Activated CD4-positive, alpha-beta T cell treated with anti-CD3 and anti-CD28 coated beads, Interleukin-2, amount 10 ng/mL, durations not matched to agents 24 days and 14 days (primary cell): ENCODE measurements at regions not wholly inside any gene's neighbourhood (a gene's known extent, or its start where the extent isn't known, plus 50 kb on each side); places are given as distances from the start of the nearest gene placed in this dataset.
"Not testable (repeated sequence)": the region's sequence is repeated elsewhere in the genome, so short reads cannot be mapped to it uniquely, and the experiment has no call there.

Experiments used
- DNase-seq: peaks from one replicate; pipeline ENCODE4 v3.0.0; 2022
- H3K27ac Mint-ChIP-seq: one replicate; pipeline ENCODE4 v1.8.0; 2022; ENCODE audit warnings: mild to moderate bottlenecking, mixed read lengths
- H3K27me3 Mint-ChIP-seq: one replicate; pipeline ENCODE4 v1.8.0; 2022; ENCODE audit warnings: mixed read lengths
- H3K36me3 Mint-ChIP-seq: one replicate; pipeline ENCODE4 v1.8.0; 2022; ENCODE audit warnings: low read depth, mild to moderate bottlenecking, mixed read lengths
- H3K4me1 Mint-ChIP-seq: one replicate; pipeline ENCODE4 v1.8.0; 2021; ENCODE audit warnings: mixed read lengths
- H3K4me3 Mint-ChIP-seq: one replicate; pipeline ENCODE4 v1.8.0; 2022; ENCODE audit warnings: mild to moderate bottlenecking, moderate library complexity, mixed read lengths
- H3K9me3 Mint-ChIP-seq: one replicate; pipeline ENCODE4 v1.8.0; 2021; ENCODE audit warnings: mixed read lengths
- intact Hi-C: fragments of 100-400 bp; cut with micrococcal nuclease; formaldehyde crosslinking; loops from one replicate; pipeline ENCODE4 v1.15.1; 2023

DNA sequence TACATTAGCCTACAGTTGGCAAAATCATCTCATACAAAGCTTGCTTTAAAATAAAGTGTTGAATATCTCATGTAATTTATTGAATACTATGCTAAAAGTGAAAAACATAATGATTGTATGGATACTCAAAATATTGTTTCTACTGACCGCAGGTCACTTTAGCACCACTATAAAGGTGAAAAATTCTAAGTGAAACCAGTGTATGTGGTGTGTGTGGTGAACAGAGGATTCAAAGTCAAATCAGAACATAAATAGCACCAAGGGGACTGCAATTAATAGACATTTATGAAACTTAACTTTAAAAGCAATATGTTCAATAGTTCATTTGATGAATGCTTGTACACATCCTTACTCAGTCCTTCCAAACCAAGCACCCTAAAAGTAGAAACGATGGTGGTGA, 145.8 kb downstream of the AKAIN1 start:
- Mint-ChIP-seq H3K27me3 (peaks cover 2% of the 10 kb centered on the region), H3K4me3 (no peak overlapping the region), H3K9me3 (no peaks in the 10 kb centered on the region), H3K4me1 (no peaks in the 10 kb centered on the region), H3K36me3 (no peaks in the 10 kb centered on the region), H3K27ac (no peak overlapping the region)
- no peak for DNase-seq
- intact Hi-C loops = no loop called here

DNA sequence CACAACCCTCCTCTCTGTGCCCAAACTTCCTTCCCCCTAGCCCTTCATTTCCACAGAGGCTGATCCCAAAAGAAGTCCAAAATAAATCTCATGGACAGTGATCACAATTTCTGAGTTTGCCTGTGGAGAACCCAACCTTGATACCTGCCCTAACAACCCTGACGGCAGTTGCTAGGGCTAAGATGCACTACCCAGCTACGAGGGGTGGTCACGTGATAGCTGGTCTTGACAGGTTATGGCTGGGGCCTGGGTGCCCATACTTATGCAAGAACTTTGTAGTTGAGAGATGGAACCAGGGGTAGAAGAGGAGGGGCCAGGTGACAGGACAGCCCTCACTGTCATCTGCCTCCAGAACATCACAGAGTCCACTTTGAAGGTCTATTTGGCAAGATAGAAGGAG, 147.9 kb downstream of the AKAIN1 start:
- Mint-ChIP-seq H3K9me3 (no peaks in the 10 kb centered on the region), H3K4me3 (no peak overlapping the region)

DNA sequence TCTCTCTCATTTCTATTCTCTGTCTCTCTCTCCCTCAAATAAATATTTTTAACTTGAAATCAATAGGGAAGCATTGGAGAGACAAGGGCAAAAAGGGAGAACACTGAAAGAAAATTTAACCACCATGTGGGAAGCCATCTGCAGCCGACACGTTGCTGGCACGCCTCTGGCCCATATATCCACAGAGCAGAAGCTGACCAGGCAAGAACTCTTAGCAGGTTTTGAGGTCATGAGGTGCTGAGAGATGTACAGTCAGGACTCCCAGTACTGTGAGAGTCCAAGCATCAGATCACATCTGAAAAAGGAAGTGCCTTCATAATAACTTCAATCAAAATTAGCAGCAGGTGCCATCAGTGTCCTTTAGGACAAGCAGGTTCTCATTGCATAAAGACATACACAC, 156.6 kb downstream of the AKAIN1 start:
- no peak overlapping the region for H3K4me3 Mint-ChIP-seq
- H3K9me3 Mint-ChIP-seq = no peaks in the 10 kb centered on the region
- DNase-seq = peak; percentile 32
- intact Hi-C loops = no loop called here
- no peaks in the 10 kb centered on the region for H3K27me3 Mint-ChIP-seq
- no peaks in the 10 kb centered on the region for H3K36me3 Mint-ChIP-seq
- H3K27ac Mint-ChIP-seq = no peak overlapping the region
- H3K4me1 Mint-ChIP-seq = no peaks in the 10 kb centered on the region

More for the DNA sequence above, 147.9 kb downstream of the AKAIN1 start:
- no peak overlapping the region for H3K27ac Mint-ChIP-seq
- H3K36me3 Mint-ChIP-seq = no peaks in the 10 kb centered on the region
- intact Hi-C loops = no loop called here
- H3K4me1 Mint-ChIP-seq = no peaks in the 10 kb centered on the region
- H3K27me3 Mint-ChIP-seq = no peaks in the 10 kb centered on the region
- no peak for DNase-seq

DNA sequence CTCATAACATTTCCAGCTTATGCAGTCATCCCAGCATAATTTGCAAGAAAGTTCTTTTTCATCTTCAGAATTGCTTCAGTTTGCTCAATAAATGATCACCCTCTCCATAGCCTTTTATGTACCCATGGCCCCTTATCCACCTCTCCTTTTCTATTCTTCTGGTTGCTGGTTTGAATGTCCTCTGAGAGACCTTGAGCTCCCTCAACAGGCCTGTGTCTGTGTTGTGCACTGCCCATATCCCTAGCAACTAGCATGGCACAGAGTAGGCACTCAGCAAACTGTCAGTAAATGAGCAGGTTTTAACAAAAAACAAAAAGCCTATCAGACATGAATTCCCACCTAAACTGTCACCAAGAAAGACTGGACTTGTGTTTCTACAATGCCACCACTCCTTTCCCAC, 160.5 kb downstream of the AKAIN1 start:
- Mint-ChIP-seq H3K27me3 (no peaks in the 10 kb centered on the region), H3K27ac (no peak overlapping the region), H3K4me1 (no peaks in the 10 kb centered on the region), H3K9me3 (no peaks in the 10 kb centered on the region), H3K36me3 (no peaks in the 10 kb centered on the region), H3K4me3 (no peak overlapping the region)
- intact Hi-C loops = no loop called here
- DNase-seq = no peak

DNA sequence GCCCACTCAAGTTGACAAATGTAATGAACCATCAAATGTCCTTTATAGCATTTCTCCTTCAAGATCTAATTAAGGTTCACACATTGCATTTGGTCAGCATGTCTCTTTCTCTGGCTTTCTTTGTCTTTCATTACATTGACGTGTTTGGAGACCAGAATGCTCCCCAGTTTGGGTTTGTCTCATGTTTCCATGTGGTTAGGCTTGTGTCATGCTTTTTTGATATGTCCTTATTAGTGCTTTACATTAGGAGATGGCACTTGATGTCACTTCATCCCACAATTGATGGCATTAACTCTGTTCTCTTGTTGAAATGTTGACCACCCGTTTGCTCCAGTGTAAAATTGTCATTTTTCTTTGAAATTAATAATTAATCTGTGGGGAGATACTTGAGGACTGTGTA, 165.8 kb downstream of the AKAIN1 start:
- Mint-ChIP-seq H3K4me3 (no peak overlapping the region), H3K27ac (no peak overlapping the region), H3K4me1 (no peaks in the 10 kb centered on the region), H3K36me3 (no peaks in the 10 kb centered on the region), H3K27me3 (no peaks in the 10 kb centered on the region), H3K9me3 (no peaks in the 10 kb centered on the region)
- no peak for DNase-seq
- intact Hi-C loops = no loop called here

DNA sequence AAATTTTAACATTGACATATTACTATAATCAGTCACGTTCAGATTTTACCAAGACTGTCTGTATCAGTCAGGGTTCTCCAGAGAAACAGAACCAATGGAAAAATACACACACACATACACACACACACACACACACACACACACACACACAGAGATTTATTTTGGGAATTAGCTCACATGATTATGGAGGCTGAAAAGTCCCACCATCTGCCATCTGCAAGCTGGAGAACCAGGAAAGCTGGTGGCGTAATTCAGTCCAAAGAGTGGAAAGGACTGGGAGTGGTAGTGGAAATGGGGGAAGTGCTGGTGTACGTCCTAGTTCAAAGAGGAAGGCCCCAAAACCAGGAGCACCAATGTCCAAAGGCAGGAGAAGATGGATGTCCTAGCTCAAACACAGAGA, 166.4 kb downstream of the AKAIN1 start:
- no peaks in the 10 kb centered on the region for H3K27me3 Mint-ChIP-seq
- no peaks in the 10 kb centered on the region for H3K9me3 Mint-ChIP-seq
- intact Hi-C loops = no loop called here
- no peaks in the 10 kb centered on the region for H3K36me3 Mint-ChIP-seq
- no peaks in the 10 kb centered on the region for H3K4me1 Mint-ChIP-seq
- H3K27ac Mint-ChIP-seq = no peak overlapping the region
- H3K4me3 Mint-ChIP-seq = no peak overlapping the region
- DNase-seq = no peak

DNA sequence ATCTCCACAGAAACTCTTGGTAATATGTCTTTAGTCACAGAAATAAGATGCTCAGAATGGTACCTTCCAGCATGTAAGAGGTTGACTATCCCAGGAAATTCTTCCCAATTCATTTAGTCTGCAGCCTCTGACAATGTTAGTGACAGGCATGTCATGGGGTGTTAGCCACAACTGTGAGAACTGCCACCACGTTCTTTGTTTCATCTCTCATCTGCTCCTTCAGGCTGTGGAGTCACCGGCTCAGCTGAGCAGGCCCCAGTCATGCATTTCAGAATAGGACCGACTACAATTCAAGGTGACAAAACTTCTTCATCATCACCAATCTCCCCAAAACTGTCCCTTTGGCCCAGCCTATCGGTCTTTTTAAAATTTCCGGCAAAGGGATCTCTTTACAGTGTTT, 167.5 kb downstream of the AKAIN1 start:
- Mint-ChIP-seq H3K4me3 (no peak overlapping the region), H3K27ac (no peak overlapping the region), H3K9me3 (no peaks in the 10 kb centered on the region), H3K27me3 (peaks cover 1% of the 10 kb centered on the region), H3K4me1 (no peaks in the 10 kb centered on the region), H3K36me3 (no peaks in the 10 kb centered on the region)
- no peak for DNase-seq
- intact Hi-C loops = no loop called here

DNA sequence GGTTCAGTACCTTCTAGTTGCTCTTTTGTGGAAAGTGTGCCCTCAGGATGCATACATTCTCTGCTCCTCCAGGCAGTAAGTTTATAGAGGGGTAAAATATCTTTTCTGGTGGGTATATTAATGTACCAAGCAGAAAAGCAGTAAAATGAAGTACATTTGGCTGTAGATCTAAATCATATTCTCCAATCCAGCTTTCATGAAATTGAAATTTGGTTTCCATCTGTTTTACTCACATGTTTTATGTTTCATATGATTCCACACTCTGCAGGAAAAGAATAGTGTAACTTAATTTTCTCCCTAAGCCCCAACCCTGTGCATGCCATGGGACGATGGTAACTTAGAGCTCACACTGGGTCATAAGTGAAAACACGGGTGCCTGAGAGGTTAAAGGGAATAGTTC, 172.3 kb downstream of the AKAIN1 start:
- H3K4me3 Mint-ChIP-seq = no peak overlapping the region
- no peak for DNase-seq
- intact Hi-C loops = no loop called here
- H3K9me3 Mint-ChIP-seq = no peaks in the 10 kb centered on the region
- no peaks in the 10 kb centered on the region for H3K36me3 Mint-ChIP-seq
- peaks cover 3% of the 10 kb centered on the region for H3K4me1 Mint-ChIP-seq
- H3K27ac Mint-ChIP-seq = no peak overlapping the region
- peaks cover 1% of the 10 kb centered on the region for H3K27me3 Mint-ChIP-seq

DNA sequence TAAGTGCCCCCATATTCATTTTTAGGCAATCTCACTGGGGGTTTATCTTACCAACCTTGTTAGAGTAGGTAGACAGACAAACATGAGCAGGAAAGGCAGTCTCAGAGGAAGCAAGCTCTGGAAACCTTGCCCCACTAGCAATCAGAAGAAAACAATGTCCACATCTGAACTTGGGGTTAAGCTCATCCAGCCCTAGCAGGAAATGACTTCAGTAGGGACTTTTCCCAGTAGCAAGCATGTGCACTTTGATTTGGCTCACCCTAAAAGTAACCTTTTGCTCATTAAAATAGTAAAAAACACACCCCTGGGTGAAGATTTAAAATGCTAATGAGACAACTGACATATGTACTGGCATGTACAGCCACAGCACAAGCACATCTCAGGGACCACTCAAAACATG, 175.5 kb downstream of the AKAIN1 start:
- Mint-ChIP-seq H3K4me3 (no peak overlapping the region), H3K27me3 (peaks cover 1% of the 10 kb centered on the region), H3K4me1 (peaks cover 3% of the 10 kb centered on the region), H3K9me3 (no peaks in the 10 kb centered on the region), H3K36me3 (no peaks in the 10 kb centered on the region), H3K27ac (no peak overlapping the region)
- DNase-seq = no peak
- intact Hi-C loops = no loop called here

DNA sequence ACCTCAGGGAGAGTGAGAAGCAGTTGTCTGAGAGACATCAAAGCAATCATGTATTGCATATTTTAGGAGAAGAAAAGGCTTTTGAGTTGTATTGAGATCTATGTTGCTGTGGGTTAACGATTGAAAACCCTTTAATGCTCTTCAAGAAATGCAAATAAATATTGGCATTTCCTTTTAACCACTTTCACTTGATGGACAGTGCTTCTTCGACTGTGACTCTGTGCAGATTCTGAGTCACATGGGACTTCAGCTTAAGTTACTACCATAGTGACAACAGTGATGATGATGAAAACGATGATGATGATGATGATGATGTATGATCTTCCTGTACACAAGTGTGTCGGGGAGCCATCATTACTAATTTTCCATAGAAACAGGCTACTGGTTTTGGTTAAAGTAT, 181.8 kb downstream of the AKAIN1 start:
- no peaks in the 10 kb centered on the region for H3K27me3 Mint-ChIP-seq
- no peak overlapping the region for H3K27ac Mint-ChIP-seq
- no peaks in the 10 kb centered on the region for H3K36me3 Mint-ChIP-seq
- intact Hi-C loops = no loop called here
- no peak overlapping the region for H3K4me3 Mint-ChIP-seq
- H3K9me3 Mint-ChIP-seq = no peaks in the 10 kb centered on the region
- H3K4me1 Mint-ChIP-seq = no peaks in the 10 kb centered on the region
- DNase-seq = no peak

DNA sequence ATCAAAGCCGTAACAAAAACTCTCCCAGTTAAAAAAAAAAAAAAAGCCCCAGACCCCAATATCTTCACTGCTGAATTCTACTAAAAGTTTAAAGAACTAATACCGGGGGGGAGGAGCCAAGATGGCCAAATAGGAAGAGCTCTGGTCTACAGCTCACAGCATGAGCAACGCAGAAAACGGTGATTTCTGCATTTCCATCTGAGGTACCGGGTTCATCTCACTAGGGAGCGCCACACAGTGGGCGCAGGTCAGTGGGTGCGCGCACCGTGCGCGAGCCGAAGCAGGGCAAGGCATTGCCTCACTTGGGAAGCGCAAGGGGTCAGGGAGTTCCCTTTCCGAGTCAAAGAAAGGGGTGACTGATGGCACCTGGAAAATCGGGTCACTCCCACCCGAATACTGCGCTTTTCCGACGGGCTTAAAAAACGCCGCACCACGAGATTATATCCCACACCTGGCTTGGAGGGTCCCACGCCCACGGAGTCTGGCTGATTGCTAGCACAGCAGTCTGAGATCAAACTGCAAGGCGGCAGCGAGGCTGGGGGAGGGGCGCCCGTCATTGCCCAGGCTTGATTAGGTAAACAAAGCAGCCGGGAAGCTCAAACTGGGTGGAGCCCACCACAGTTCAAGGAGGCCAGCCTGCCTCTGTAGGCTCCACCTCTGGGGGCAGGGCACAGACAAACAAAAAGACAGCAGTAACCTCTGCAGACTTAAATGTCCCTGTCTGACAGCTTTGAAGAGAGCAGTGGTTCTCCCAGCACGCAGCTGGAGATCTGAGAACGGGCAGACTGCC, 192.8 kb downstream of the AKAIN1 start:
- H3K36me3 Mint-ChIP-seq, H3K9me3 Mint-ChIP-seq, intact Hi-C loops, H3K27me3 Mint-ChIP-seq, DNase-seq, H3K4me3 Mint-ChIP-seq, H3K4me1 Mint-ChIP-seq, H3K27ac Mint-ChIP-seq: not testable (repeated sequence)

DNA sequence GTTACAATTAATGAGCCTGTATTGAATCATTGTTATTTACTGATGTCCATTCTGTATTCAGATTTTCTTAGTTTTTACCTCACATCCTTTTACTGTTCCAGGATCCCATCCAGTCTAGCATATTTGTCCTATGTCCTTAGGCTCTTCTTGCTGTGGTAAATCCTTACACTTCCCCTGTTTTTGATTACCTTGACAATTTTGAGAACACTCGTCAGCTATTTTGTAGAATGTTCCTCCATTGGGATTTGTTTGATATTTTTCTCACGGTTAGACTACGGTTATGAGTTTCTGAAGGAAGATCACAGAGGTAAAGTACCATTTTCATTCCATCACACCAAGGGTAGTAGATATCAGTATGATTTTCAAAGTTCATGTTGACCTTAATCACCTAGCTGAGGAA, 202.3 kb downstream of the AKAIN1 start:
- intact Hi-C loops = no loop called here
- Mint-ChIP-seq H3K4me3 (no peak overlapping the region), H3K27me3 (no peaks in the 10 kb centered on the region), H3K9me3 (peaks cover 8% of the 10 kb centered on the region), H3K4me1 (no peaks in the 10 kb centered on the region), H3K36me3 (no peaks in the 10 kb centered on the region), H3K27ac (no peak overlapping the region)
- DNase-seq = no peak

DNA sequence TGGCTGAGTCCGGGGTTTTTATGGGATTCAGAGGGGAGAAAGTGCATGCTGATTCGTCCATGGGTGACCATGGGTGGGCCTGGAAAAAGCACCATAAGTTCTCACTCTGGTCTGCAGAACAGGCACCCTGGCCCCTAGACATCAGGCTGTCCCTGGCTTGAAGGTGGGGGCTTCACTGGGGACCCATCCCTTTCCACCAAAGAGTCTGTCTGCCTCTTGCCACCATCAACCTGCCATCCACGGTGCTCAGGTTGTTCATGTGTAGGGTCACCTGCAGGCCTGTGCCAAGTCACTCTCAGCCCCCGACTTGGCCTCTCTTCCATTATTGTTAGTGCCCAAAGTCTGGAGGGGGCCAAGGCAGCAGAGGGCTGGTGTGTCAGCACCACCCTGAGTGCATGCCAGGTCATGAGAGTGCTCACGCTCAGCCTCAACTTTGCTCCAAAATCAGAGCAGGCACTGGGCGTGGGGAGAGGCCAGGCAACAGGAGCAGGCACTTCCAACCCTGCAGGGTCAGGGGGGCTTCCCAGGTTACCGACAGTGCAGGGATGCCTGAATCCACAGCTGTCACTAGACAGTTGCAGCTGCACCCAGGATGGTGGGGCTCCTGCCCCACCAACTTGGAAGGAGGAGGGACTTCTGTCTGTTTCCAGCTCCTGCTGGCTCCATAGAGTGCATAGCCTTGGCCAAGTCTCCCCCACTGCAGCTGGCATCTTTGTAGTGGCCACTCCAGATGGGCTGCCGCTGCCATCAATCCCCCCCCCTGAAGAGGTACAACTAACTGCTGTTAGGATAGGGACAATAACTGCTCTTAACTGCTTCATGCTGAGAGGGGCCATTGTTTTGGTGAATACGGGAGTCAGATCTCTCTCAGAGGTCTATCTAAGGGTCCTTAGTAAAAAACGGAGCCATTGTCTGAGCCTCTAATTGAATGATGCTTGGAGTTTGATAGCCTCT, 209.3 kb downstream of the AKAIN1 start:
- Mint-ChIP-seq H3K27me3 (no peaks in the 10 kb centered on the region), H3K27ac (no peak overlapping the region), H3K4me1 (no peaks in the 10 kb centered on the region), H3K36me3 (no peaks in the 10 kb centered on the region), H3K4me3 (no peak overlapping the region), H3K9me3 (peaks cover 6% of the 10 kb centered on the region)
- DNase-seq = no peak
- intact Hi-C loops = no loop called here

DNA sequence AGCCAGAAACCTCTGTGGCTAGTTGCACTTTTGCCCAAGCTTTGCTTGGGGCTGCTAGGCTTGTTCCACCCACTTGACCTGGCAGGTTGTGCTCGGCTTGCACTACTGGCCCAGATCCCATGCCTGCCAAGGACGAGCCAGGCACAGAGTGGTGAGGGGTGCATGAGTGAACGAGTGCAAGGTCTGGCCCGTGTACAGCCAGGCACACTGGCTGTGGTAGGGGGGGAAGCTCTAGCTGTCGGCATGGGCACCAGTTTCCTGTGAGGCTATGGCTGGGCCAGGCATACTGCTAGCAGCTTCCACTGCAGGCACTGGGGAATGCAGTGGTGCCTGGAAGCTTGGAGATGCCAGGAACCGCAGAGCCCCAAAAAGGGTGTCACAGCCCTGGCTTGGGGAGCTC, 210.4 kb downstream of the AKAIN1 start:
- no peak overlapping the region for H3K27ac Mint-ChIP-seq
- H3K36me3 Mint-ChIP-seq = no peaks in the 10 kb centered on the region
- no peak for DNase-seq
- no peaks in the 10 kb centered on the region for H3K27me3 Mint-ChIP-seq
- no peak overlapping the region for H3K4me3 Mint-ChIP-seq
- H3K9me3 Mint-ChIP-seq = peaks cover 7% of the 10 kb centered on the region
- intact Hi-C loops = no loop called here
- H3K4me1 Mint-ChIP-seq = no peaks in the 10 kb centered on the region
